NCI-H1694 (cell line): ENCODE measurements at regions not wholly inside any gene's neighbourhood (a gene's known extent, or its start where the extent isn't known, plus 50 kb on each side); places are given as distances from the start of the nearest gene placed in this dataset.

Experiments used
- DNase-seq: peaks from one replicate; lab custom pipeline; 2025; lab: John Stamatoyannopoulos, UW

GRCh38 chr14:82719617-82720016 lies 1186.0 kb upstream of the SEL1L start:
- no peak for DNase-seq

GRCh38 chr14:82720431-82720830 lies 1186.8 kb upstream of the SEL1L start:
- DNase-seq, result no peak

GRCh38 chr14:82720946-82721345 lies 1187.3 kb upstream of the SEL1L start:
- no peak for DNase-seq

- no peak for DNase-seq
Measured at GRCh38 chr14:82724316-82724715, 1190.7 kb upstream of the SEL1L start.

- no peak for DNase-seq
Measured at GRCh38 chr14:82725213-82725612, 1191.6 kb upstream of the SEL1L start.

GRCh38 chr14:82731526-82731925 lies 1197.9 kb upstream of the SEL1L start:
- no peak for DNase-seq

GRCh38 chr14:82740547-82740946 lies 1206.9 kb upstream of the SEL1L start:
- no peak for DNase-seq

- no peak for DNase-seq
Measured at GRCh38 chr14:82755476-82755875, 1221.8 kb upstream of the SEL1L start.

GRCh38 chr14:82755923-82756322 lies 1222.3 kb upstream of the SEL1L start:
- DNase-seq, result no peak

GRCh38 chr14:82757776-82758175 lies 1224.1 kb upstream of the SEL1L start:
- no peak for DNase-seq

- no peak for DNase-seq
Measured at GRCh38 chr14:82759656-82760055, 1226.0 kb upstream of the SEL1L start.

- DNase-seq, result no peak
Measured at GRCh38 chr14:82766123-82766522, 1232.5 kb upstream of the SEL1L start.

GRCh38 chr14:82766996-82767395 lies 1233.3 kb upstream of the SEL1L start:
- no peak for DNase-seq

GRCh38 chr14:82776958-82777357 lies 1243.3 kb upstream of the SEL1L start:
- DNase-seq, result no peak

GRCh38 chr14:82778008-82778590 lies 1244.4 kb upstream of the SEL1L start:
- no peak for DNase-seq

GRCh38 chr14:82778601-82779000 lies 1244.9 kb upstream of the SEL1L start:
- DNase-seq, result no peak

- DNase-seq, result no peak
Measured at GRCh38 chr14:82779301-82779700, 1245.6 kb upstream of the SEL1L start.

GRCh38 chr14:82785756-82786482 lies 1252.3 kb upstream of the SEL1L start:
- DNase-seq, result no peak

- DNase-seq, result no peak
Measured at GRCh38 chr14:82786483-82786880, 1252.8 kb upstream of the SEL1L start.

- DNase-seq, result no peak
Measured at GRCh38 chr14:82796086-82796485, 1262.4 kb upstream of the SEL1L start.

GRCh38 chr14:82798276-82798675 lies 1264.6 kb upstream of the SEL1L start:
- DNase-seq, result no peak

GRCh38 chr14:82805892-82806825 lies 1272.5 kb upstream of the SEL1L start:
- no peak for DNase-seq

- no peak for DNase-seq
Measured at GRCh38 chr14:82811246-82811645, 1277.6 kb upstream of the SEL1L start.
